ENCODE measurements at regions not wholly inside any gene's neighbourhood (a gene's known extent, or its start where the extent isn't known, plus 50 kb on each side); places are given as distances from the start of the nearest gene placed in this dataset.
"Not testable (repeated sequence)": the region's sequence is repeated elsewhere in the genome, so short reads cannot be mapped to it uniquely, and the experiment has no call there.

DNA sequence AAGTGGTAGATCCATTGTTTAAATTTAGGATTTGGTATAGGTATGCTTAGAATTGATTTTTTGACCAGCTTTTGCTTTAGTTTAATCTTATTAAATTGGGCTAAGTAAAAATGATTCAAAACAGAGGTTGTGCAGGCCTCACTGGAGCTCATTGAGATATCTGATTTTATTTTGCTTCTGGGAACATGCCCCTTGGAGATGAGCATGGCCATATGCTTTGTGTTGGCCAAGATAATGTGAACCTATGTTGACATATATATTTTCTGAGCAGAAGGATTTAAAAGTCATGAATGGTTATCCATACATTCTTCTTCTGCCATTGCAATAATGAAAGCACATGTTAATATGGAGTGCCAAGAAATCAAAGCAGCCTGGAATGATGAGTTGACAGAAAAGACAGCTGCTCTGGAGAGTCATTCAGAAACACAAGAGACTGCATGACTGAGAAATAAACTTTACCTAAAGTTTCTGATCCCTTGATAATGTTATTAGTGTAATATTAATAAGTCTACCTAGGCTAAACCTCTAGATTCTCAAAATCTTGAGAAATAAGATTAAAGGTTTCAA lies 489.7 kb upstream of the GNPDA2 start:
- peaks cover 4% of the 10 kb centered on the region for H3K9me3 Mint-ChIP-seq
- H3K4me3 Mint-ChIP-seq = no peak overlapping the region
- no peaks in the 10 kb centered on the region for H3K4me1 Mint-ChIP-seq (ENCODE audit: low read depth)
- H3K27me3 Mint-ChIP-seq (ENCODE audit: low read depth) = no peaks in the 10 kb centered on the region
- DNase-seq (ENCODE audit: low spot score) = no peak
- H3K27ac Mint-ChIP-seq = no peak overlapping the region
- no peaks in the 10 kb centered on the region for H3K36me3 Mint-ChIP-seq (ENCODE audit: low read depth)

DNA sequence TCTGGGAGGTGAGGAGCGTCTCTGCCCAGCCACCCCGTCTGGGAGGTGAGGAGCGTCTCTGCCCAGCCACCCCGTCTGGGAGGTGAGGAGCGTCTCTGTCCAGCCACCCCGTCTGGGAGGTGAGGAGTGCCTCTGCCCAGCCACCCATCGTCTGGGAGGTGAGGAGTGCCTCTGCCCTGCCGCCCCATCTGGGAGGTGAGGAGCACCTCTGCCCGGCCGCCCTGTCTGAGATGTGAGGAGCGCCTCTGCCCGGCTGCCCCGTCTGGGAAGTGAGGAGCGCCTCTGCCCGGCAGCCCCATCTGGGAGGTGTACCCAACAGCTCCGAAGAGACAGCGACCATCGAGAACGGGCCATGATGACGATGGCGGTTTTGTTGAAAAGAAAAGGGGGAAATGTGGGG lies 482.1 kb upstream of the GNPDA2 start:
- H3K27me3 Mint-ChIP-seq (ENCODE audit: low read depth); H3K4me1 Mint-ChIP-seq (ENCODE audit: low read depth); H3K4me3 Mint-ChIP-seq; H3K27ac Mint-ChIP-seq; H3K36me3 Mint-ChIP-seq (ENCODE audit: low read depth); DNase-seq (ENCODE audit: low spot score): not testable (repeated sequence)
- H3K9me3 Mint-ChIP-seq = peaks cover 37% of the 10 kb centered on the region

DNA sequence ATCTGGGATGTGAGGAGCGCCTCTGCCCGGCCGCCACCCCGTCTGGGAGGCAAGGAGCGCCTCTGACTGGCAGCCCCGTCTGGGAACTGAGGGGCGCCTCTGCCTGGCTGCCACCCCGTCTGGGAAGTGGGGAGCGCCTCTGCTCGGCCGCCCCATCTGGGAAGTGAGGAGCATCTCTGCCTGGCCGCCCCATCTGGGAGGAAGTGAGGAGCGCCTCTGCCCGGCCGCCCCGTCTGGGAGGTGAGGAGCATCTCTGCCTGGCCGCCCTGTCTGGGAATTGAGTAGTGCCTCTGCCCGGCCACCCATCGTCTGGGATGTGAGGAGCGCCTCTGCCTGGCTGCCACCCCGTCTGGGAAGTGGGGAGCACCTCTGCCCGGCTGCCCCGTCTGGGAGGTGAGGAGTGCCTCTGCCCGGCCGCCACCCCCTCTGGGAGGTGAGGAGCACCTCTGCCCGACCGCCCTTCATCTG lies 481.5 kb upstream of the GNPDA2 start:
- peaks cover 33% of the 10 kb centered on the region for H3K9me3 Mint-ChIP-seq
- H3K4me3 Mint-ChIP-seq; H3K27me3 Mint-ChIP-seq (ENCODE audit: low read depth); H3K36me3 Mint-ChIP-seq (ENCODE audit: low read depth); H3K27ac Mint-ChIP-seq; DNase-seq (ENCODE audit: low spot score); H3K4me1 Mint-ChIP-seq (ENCODE audit: low read depth): not testable (repeated sequence)

DNA sequence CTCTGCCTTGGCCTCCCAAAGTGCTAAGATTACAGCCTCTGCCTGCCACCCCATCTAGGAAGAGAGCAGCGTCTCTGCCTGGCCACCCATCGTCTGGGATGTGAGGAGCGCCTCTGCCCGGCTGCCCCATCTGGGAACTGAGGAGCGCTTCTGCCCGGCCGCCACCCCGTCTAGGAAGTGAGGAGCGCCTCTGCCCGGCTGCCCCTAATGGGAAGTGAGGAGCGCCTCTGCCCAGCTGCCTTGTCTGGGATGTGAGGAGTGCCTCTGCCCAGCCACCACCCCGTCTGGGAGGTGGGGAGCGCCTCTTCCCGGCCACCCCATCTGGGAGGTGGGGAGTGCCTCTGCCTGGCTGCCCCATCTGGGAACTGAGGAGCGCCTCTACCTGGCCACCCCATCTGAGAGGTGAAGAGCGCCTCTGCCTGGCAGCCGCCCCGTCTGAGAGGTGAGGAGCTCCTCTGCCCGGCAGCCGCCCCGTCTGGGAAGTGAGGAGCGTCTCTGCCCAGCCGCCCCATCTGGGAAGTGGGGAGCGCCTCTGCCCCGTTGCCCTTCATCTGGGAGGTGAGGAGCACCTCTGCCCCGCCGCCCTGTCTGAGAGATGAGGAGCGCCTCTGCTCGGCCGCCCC lies 481.0 kb upstream of the GNPDA2 start:
- H3K27ac Mint-ChIP-seq = not testable (repeated sequence)

DNA sequence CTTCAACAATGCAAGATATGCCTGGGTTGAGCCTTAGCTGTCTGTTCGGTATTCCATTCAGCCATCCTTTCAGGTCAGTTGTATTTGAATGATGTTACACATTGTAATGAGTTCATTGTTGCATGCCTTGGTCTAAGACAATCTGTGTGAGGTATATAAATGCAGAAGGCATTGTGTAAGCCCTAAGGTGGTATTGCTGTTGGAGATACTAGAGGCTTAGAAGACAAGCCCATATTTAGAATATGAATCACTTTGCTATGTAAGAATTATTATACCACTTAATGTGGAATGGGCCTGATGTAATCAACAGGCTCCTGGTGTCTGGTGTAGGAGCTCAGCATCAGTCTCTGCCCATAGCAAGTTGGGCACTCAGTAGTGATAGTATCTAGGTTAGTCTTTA lies 473.4 kb upstream of the GNPDA2 start:
- no peaks in the 10 kb centered on the region for H3K4me1 Mint-ChIP-seq (ENCODE audit: low read depth)

More for the DNA sequence above, 481.0 kb upstream of the GNPDA2 start:
- not testable (repeated sequence) for H3K4me1 Mint-ChIP-seq (ENCODE audit: low read depth); DNase-seq (ENCODE audit: low spot score); H3K36me3 Mint-ChIP-seq (ENCODE audit: low read depth); H3K4me3 Mint-ChIP-seq; H3K27me3 Mint-ChIP-seq (ENCODE audit: low read depth)
- H3K9me3 Mint-ChIP-seq = peaks cover 37% of the 10 kb centered on the region

DNA sequence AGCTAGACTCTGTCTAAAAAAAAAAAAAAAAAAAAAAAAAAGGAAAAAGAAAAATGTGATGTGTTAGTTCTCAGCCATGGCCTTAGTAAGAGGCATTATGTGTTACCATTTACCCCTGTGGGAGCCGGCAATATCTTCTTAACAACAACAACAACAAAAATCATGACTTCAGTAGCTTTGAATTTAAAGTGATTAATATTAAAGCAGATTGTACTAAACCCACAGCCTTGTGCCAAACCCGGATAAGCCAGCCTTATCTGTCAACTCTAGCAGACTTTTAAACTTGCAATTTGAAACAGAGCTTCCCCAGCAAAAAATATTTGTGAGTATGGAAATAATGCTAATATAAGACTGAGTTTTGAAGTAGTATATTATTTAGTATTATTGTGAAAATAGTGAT lies 462.1 kb upstream of the GNPDA2 start:
- Mint-ChIP-seq H3K27ac (no peak overlapping the region), H3K9me3 (peaks cover 21% of the 10 kb centered on the region), H3K27me3 (ENCODE audit: low read depth) (no peaks in the 10 kb centered on the region), H3K4me3 (no peak overlapping the region), H3K4me1 (ENCODE audit: low read depth) (no peaks in the 10 kb centered on the region), H3K36me3 (ENCODE audit: low read depth) (no peaks in the 10 kb centered on the region)
- DNase-seq (ENCODE audit: low spot score) = no peak

More for the DNA sequence above, 473.4 kb upstream of the GNPDA2 start:
- no peak for DNase-seq (ENCODE audit: low spot score)
- Mint-ChIP-seq H3K27ac (no peak overlapping the region), H3K36me3 (ENCODE audit: low read depth) (no peaks in the 10 kb centered on the region), H3K9me3 (peaks cover 14% of the 10 kb centered on the region), H3K4me3 (no peak overlapping the region), H3K27me3 (ENCODE audit: low read depth) (no peaks in the 10 kb centered on the region)

DNA sequence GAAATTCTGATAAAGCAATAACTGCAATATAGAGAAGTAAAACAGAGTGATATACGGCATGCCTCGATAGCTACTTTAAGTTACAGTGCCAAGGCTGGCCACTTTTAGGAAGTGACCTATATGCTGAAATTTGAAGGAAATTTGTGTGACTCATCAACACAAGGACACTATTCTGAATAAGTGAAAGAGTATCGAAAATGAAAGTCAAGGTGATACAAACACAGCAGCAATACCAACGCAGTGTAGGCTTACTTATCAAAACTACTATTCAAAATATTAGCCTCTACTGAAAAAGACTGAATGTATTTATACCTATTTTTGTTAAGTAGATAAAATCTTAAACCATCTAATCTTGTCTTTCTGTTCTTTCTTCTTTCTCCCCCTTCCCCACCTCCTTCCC lies 459.9 kb upstream of the GNPDA2 start:
- H3K4me1 Mint-ChIP-seq (ENCODE audit: low read depth) = no peaks in the 10 kb centered on the region
- peaks cover 21% of the 10 kb centered on the region for H3K9me3 Mint-ChIP-seq
- H3K36me3 Mint-ChIP-seq (ENCODE audit: low read depth) = no peaks in the 10 kb centered on the region
- H3K27me3 Mint-ChIP-seq (ENCODE audit: low read depth) = no peaks in the 10 kb centered on the region
- H3K27ac Mint-ChIP-seq = no peak overlapping the region
- no peak for DNase-seq (ENCODE audit: low spot score)
- no peak overlapping the region for H3K4me3 Mint-ChIP-seq

DNA sequence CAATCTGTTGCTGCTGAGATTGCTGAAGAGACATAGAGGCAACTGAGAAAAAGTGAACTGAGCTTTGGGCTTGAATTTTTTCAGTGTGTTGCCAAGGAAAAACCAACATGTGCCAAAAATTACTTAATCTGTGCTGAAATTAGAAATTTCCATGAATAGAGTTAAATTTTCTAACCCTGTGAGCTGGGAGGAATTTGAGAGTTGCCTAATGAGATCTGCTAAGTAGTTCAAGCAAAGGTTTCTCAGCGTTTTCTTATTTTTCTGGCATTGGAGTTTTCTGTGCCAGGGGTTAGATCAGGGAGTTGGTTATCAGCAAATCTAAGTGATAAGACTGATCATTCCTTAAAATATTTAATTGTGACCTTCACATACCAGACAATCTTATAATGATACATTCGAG lies 457.5 kb upstream of the GNPDA2 start:
- Mint-ChIP-seq H3K4me1 (ENCODE audit: low read depth) (no peaks in the 10 kb centered on the region), H3K36me3 (ENCODE audit: low read depth) (no peaks in the 10 kb centered on the region), H3K27me3 (ENCODE audit: low read depth) (no peaks in the 10 kb centered on the region), H3K9me3 (peaks cover 16% of the 10 kb centered on the region), H3K4me3 (no peak overlapping the region), H3K27ac (no peak overlapping the region)
- DNase-seq (ENCODE audit: low spot score) = no peak

DNA sequence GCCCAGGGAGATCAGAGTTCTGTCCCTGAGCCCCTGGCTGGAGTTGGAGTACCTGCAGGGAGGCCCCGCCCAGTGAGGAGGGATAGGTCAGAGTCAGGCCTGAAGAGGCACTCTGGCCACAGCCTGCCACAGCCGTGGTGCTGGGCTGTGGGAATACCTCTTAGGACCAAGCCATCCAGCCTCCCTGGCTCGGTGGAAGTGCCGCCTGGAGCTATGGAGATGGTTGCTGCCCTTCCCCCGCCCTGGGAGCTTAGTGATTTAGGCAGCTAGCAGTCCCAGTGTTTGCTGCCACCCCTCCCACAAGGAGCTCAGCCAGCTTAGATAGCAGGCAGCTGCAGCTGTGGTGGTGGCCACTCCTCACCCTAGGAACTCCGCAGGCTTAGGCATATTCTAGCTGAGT lies 446.3 kb upstream of the GNPDA2 start:
- Mint-ChIP-seq H3K27me3 (ENCODE audit: low read depth) (no peaks in the 10 kb centered on the region), H3K9me3 (peaks cover 26% of the 10 kb centered on the region), H3K36me3 (ENCODE audit: low read depth) (no peaks in the 10 kb centered on the region), H3K27ac (no peak overlapping the region), H3K4me1 (ENCODE audit: low read depth) (no peaks in the 10 kb centered on the region), H3K4me3 (no peak overlapping the region)
- DNase-seq (ENCODE audit: low spot score) = no peak

DNA sequence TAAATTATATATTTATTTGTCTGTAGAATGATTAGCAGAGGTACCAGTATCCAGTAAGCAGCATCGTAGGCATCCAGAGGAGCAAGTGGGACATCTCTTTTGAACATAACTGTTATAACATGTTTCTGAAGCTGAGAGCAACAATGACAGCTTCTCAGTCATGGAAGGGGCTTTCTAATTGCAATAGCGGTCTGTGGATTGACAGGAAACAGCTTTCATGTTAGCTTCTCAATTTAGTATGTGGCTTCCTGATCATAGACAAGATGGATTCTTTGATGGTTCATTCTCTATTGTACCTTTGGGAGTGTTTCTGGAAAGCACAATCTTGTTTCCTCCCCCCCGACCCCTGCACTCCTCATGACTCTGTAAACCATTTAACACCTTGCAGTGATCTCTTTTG lies 434.6 kb upstream of the GNPDA2 start:
- Mint-ChIP-seq H3K27ac (no peak overlapping the region), H3K27me3 (ENCODE audit: low read depth) (no peaks in the 10 kb centered on the region), H3K4me1 (ENCODE audit: low read depth) (no peaks in the 10 kb centered on the region), H3K36me3 (ENCODE audit: low read depth) (no peaks in the 10 kb centered on the region), H3K9me3 (peaks cover 5% of the 10 kb centered on the region), H3K4me3 (no peak overlapping the region)
- no peak for DNase-seq (ENCODE audit: low spot score)

DNA sequence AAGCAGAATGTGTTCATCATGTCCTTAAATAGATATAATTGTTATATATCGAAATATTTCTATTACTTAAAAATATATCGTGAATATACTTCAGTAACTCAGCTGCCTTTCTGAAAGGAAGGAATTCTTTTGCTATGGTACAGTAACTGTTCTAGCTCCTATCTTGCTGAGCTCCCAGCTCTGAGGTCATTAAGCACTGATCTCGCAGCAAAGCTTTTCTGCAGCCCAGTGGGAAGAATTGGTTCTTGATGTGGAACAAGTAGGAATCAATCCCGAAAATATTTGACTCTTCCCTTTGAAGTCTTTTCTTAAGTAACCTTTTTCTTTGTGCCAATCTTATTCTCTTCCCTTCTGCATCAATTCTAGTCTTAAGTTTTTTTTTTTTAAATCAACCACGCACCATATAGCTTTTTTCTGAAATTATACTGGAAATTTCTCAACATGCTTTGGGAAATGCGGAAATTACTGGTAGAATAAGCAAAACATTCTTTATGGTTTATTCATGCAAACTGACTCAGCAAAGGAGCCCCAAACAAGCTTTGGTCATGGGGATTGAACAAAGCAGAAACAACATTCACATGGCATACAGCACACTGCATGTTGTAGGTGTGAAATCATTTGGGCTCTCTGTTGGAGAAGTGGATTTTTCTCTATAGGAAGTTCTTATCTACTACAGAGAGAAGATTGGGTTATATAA lies 428.9 kb upstream of the GNPDA2 start:
- no peaks in the 10 kb centered on the region for H3K36me3 Mint-ChIP-seq (ENCODE audit: low read depth)
- DNase-seq (ENCODE audit: low spot score) = no peak
- H3K9me3 Mint-ChIP-seq = peaks cover 24% of the 10 kb centered on the region
- no peak overlapping the region for H3K4me3 Mint-ChIP-seq
- no peak overlapping the region for H3K27ac Mint-ChIP-seq
- no peaks in the 10 kb centered on the region for H3K27me3 Mint-ChIP-seq (ENCODE audit: low read depth)
- no peaks in the 10 kb centered on the region for H3K4me1 Mint-ChIP-seq (ENCODE audit: low read depth)

DNA sequence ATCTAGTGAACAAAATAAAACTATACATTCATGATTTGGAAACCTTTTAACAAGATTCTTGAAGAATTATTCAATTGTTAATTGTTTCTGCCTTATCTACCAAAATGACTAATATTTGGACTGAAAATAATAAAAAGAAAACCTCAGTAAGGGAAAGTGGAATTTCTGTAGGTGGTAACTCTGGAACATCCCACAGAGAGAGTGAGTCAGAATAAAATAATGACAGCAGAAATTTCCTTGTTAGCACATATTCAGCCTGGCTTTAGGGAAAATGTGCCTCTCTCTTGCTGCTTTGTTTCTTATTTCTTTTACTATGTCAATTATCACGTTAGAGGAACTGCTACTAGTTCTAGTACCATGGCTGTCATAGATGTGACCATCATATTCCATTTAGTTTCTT lies 421.5 kb upstream of the GNPDA2 start:
- H3K4me3 Mint-ChIP-seq = no peak overlapping the region
- peaks cover 14% of the 10 kb centered on the region for H3K9me3 Mint-ChIP-seq
- no peak for DNase-seq (ENCODE audit: low spot score)
- no peaks in the 10 kb centered on the region for H3K4me1 Mint-ChIP-seq (ENCODE audit: low read depth)
- no peaks in the 10 kb centered on the region for H3K27me3 Mint-ChIP-seq (ENCODE audit: low read depth)
- H3K36me3 Mint-ChIP-seq (ENCODE audit: low read depth) = no peaks in the 10 kb centered on the region
- H3K27ac Mint-ChIP-seq = no peak overlapping the region

DNA sequence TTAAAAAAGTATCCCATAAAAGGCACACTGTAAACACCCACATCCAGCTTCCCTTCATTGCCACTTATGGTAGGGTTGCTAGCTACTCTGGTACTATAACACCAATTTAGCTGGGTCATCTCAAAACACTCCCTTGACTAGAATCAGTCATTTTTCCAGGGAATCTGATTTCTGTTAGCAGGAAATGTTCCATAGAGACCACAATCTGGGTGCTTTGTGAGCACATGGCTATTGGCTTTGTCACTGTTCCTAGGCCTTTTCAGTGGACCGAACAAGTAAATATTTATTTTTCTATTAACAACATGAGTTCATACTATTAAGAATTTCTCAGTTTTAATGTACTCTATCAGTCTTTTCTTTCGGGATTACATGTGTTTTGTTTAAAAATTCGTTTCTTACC lies 404.7 kb upstream of the GNPDA2 start:
- H3K4me1 Mint-ChIP-seq (ENCODE audit: low read depth) = no peaks in the 10 kb centered on the region
- H3K36me3 Mint-ChIP-seq (ENCODE audit: low read depth) = no peaks in the 10 kb centered on the region
- DNase-seq (ENCODE audit: low spot score) = no peak
- peaks cover 14% of the 10 kb centered on the region for H3K9me3 Mint-ChIP-seq
- no peak overlapping the region for H3K27ac Mint-ChIP-seq
- no peak overlapping the region for H3K4me3 Mint-ChIP-seq
- H3K27me3 Mint-ChIP-seq (ENCODE audit: low read depth) = no peaks in the 10 kb centered on the region

DNA sequence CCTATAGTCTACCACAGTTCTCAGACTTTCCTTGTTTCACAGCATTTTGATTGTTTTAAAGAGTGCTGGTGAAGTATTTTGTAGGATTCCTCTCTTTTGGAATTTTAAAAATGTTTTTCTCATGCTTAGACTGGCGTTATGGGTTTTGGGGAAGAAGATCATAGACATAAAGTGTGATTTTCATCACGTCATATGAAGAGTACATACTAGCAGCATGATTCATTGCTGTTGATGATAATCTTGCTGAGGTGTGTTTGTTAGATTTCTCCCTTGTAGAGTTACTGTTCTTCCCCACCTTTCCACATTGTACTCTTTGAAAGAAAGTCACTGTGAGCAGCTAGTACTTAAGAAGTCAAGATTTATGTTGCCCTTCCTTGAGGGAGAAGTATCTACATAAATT lies 396.1 kb upstream of the GNPDA2 start:
- no peak overlapping the region for H3K4me3 Mint-ChIP-seq
- no peak overlapping the region for H3K27ac Mint-ChIP-seq
- no peak for DNase-seq (ENCODE audit: low spot score)
- no peaks in the 10 kb centered on the region for H3K9me3 Mint-ChIP-seq
- H3K27me3 Mint-ChIP-seq (ENCODE audit: low read depth) = no peaks in the 10 kb centered on the region
- H3K4me1 Mint-ChIP-seq (ENCODE audit: low read depth) = no peaks in the 10 kb centered on the region
- H3K36me3 Mint-ChIP-seq (ENCODE audit: low read depth) = no peaks in the 10 kb centered on the region

All from T-helper 2 cell treated with Interferon-gamma antibody and Interleukin-4, amounts not matched to agents 5 μg/mL and 100 μg/mL, for 36 hours (primary cell).